Vagina (tissue), 2 donors: ENCODE measurements at regions not wholly inside any gene's neighbourhood (a gene's known extent, or its start where the extent isn't known, plus 50 kb on each side); places are given as distances from the start of the nearest gene placed in this dataset.

Source experiments
- DNase-seq, 2 donors: peaks; one replicate each; pipeline ENCODE4 v3.0.0-alpha.2; 2017; ENCODE audit errors: extremely low spot score in 2 of 2
- H3K27ac ChIP-seq: fragments of 200-600 bp; sonication (generic); one replicate; pipeline ENCODE4 v1.5.1; 2019
- H3K27me3 ChIP-seq: fragments of 200-600 bp; sonication (generic); one replicate; pipeline ENCODE4 v1.5.1; 2019
- H3K36me3 ChIP-seq, 2 donors: fragments of 200-600 bp; sonication (generic); one replicate each; pipeline ENCODE4 v1.5.1; 2017 to 2019
- H3K4me1 ChIP-seq: fragments of 200-600 bp; sonication (generic); one replicate; pipeline ENCODE4 v1.5.1; 2019
- H3K4me3 ChIP-seq, 2 donors: fragments of 200-600 bp; sonication (generic); 1 replicate in 1 of 2; 2 replicates in 1 of 2; pipeline ENCODE4 v1.5.1; 2016 to 2019
- H3K9me3 ChIP-seq: fragments of 200-600 bp; sonication (generic); one replicate; pipeline ENCODE4 v1.5.1; 2019
- CTCF ChIP-seq, 3 experiments: fragments of 450-650 bp in 2 of 3; fragments of 200-600 bp in 1 of 3; sonication (generic) in 1 of 3; IDR thresholded peaks; one replicate each; pipeline ENCODE4 v1.5.1; 2017 to 2019; ENCODE audit warnings: antibody characterized with exemption in 3 of 3, mild to moderate bottlenecking in 2 of 3, moderate library complexity in 2 of 3
- POLR2A ChIP-seq, 2 donors: fragments of 450-650 bp; IDR thresholded peaks; one replicate each; pipeline ENCODE4 v1.6.1; 2017; ENCODE audit warnings: antibody characterized with exemption in 2 of 2, mild to moderate bottlenecking in 2 of 2, moderate library complexity in 2 of 2
- POLR2AphosphoS5 ChIP-seq, 2 donors: sonication (generic); formaldehyde crosslinking; IDR thresholded peaks; one replicate each; pipeline ENCODE4 v1.9.0; 2017; ENCODE audit warnings: antibody characterized with exemption in 2 of 2, mild to moderate bottlenecking in 2 of 2, low read depth in 1 of 2; ENCODE audit not compliant: insufficient read depth in 1 of 2
- intact Hi-C: fragments of 100-400 bp; cut with DNase I; formaldehyde crosslinking; loops from one replicate; pipeline ENCODE4 v1.15.1; 2023

GRCh38 chr22:41023299-41023623, 69.1 kb upstream of the EP300 start:
- TF ChIP-seq CTCF (IDR thresholded peaks at IDR 0.05): no peak
- TF ChIP-seq POLR2A (IDR thresholded peaks at IDR 0.05): no peak
- TF ChIP-seq POLR2AphosphoS5 (IDR thresholded peaks at IDR 0.05; ENCODE audit: insufficient read depth in 1 of 2, low read depth in 1 of 2): no peak
- Histone ChIP-seq H3K27ac (peak overlapping the region; percentile 98), H3K9me3 (no peaks in the 10 kb centered on the region), H3K27me3 (no peaks in the 10 kb centered on the region), H3K4me1 (peaks cover 14% of the 10 kb centered on the region), H3K36me3 (no peaks in the 10 kb centered on the region), H3K4me3 (peak overlapping the region in 1 of 2 donors; percentile 82)
- no peak for DNase-seq
- intact Hi-C loops: loop anchor here (2.0 kb wide), 1 partner anchor 68 kb away; no protein-coding TSS in a partner anchor

GRCh38 chr22:41028841-41029240, 63.6 kb upstream of the EP300 start:
- no peak overlapping the region for H3K4me3 ChIP-seq
- H3K27me3 ChIP-seq: no peaks in the 10 kb centered on the region
- peak overlapping the region; percentile 73 for H3K27ac ChIP-seq
- no peaks in the 10 kb centered on the region for H3K36me3 ChIP-seq
- H3K4me1 ChIP-seq: peaks cover 12% of the 10 kb centered on the region
- intact Hi-C loops: no loop called here
- H3K9me3 ChIP-seq: no peaks in the 10 kb centered on the region
- no peak for TF ChIP-seq POLR2A (IDR thresholded peaks at IDR 0.05)
- TF ChIP-seq CTCF (IDR thresholded peaks at IDR 0.05): no peak
- peak in 1 of 2 donors; percentile 58 for TF ChIP-seq POLR2AphosphoS5 (IDR thresholded peaks at IDR 0.05; ENCODE audit: insufficient read depth in 1 of 2, low read depth in 1 of 2)
- DNase-seq: no peak

GRCh38 chr22:41030891-41031290, 61.5 kb upstream of the EP300 start:
- TF ChIP-seq POLR2A (IDR thresholded peaks at IDR 0.05): no peak
- TF ChIP-seq POLR2AphosphoS5 (IDR thresholded peaks at IDR 0.05; ENCODE audit: insufficient read depth in 1 of 2, low read depth in 1 of 2): no peak
- no peak for TF ChIP-seq CTCF (IDR thresholded peaks at IDR 0.05)
- Histone ChIP-seq H3K27ac (no peak overlapping the region), H3K4me3 (no peak overlapping the region), H3K36me3 (no peaks in the 10 kb centered on the region), H3K27me3 (no peaks in the 10 kb centered on the region), H3K4me1 (peaks cover 12% of the 10 kb centered on the region), H3K9me3 (no peaks in the 10 kb centered on the region)
- DNase-seq: no peak
- intact Hi-C loops: no loop called here

GRCh38 chr22:41034706-41035105, 57.7 kb upstream of the EP300 start:
- H3K4me1 ChIP-seq: no peaks in the 10 kb centered on the region
- H3K9me3 ChIP-seq: no peaks in the 10 kb centered on the region
- no peaks in the 10 kb centered on the region for H3K36me3 ChIP-seq
- H3K27me3 ChIP-seq: no peaks in the 10 kb centered on the region
- no peak overlapping the region for H3K4me3 ChIP-seq
- intact Hi-C loops: no loop called here
- H3K27ac ChIP-seq: no peak overlapping the region
- TF ChIP-seq CTCF (IDR thresholded peaks at IDR 0.05): no peak
- no peak for TF ChIP-seq POLR2AphosphoS5 (IDR thresholded peaks at IDR 0.05; ENCODE audit: insufficient read depth in 1 of 2, low read depth in 1 of 2)
- no peak for TF ChIP-seq POLR2A (IDR thresholded peaks at IDR 0.05)
- DNase-seq: no peak

GRCh38 chr22:41036924-41037323, 55.5 kb upstream of the EP300 start:
- H3K36me3 ChIP-seq: no peaks in the 10 kb centered on the region
- no peak for DNase-seq
- H3K4me3 ChIP-seq: no peak overlapping the region
- no peaks in the 10 kb centered on the region for H3K27me3 ChIP-seq
- no peak for TF ChIP-seq CTCF (IDR thresholded peaks at IDR 0.05)
- no peak for TF ChIP-seq POLR2AphosphoS5 (IDR thresholded peaks at IDR 0.05; ENCODE audit: insufficient read depth in 1 of 2, low read depth in 1 of 2)
- TF ChIP-seq POLR2A (IDR thresholded peaks at IDR 0.05): no peak
- intact Hi-C loops: no loop called here
- no peak overlapping the region for H3K27ac ChIP-seq
- H3K9me3 ChIP-seq: no peaks in the 10 kb centered on the region
- H3K4me1 ChIP-seq: no peaks in the 10 kb centered on the region
